Ascending aorta (tissue), 2 donors: ENCODE measurements at regions not wholly inside any gene's neighbourhood (a gene's known extent, or its start where the extent isn't known, plus 50 kb on each side); places are given as distances from the start of the nearest gene placed in this dataset.

Experiments used
- DNase-seq, 2 donors: peaks; one replicate each; pipeline ENCODE4 v3.0.0-alpha.2; 2019; ENCODE audit warnings: low spot score in 2 of 2
- H3K27ac ChIP-seq, 2 donors: fragments of 200-600 bp; sonication (generic); one replicate each; pipeline ENCODE4 v1.5.1; 2016 to 2017; ENCODE audit warnings: mild to moderate bottlenecking in 1 of 2
- H3K27me3 ChIP-seq: fragments of 200-600 bp; sonication (generic); one replicate; pipeline ENCODE4 v1.5.1; 2017
- H3K36me3 ChIP-seq, 2 donors: fragments of 200-600 bp; sonication (generic); one replicate each; pipeline ENCODE4 v1.5.1; 2016
- H3K4me1 ChIP-seq, 2 donors: fragments of 200-600 bp; sonication (generic); one replicate each; pipeline ENCODE4 v1.5.1; 2016 to 2017; ENCODE audit warnings: mild to moderate bottlenecking in 1 of 2
- H3K4me3 ChIP-seq, 2 donors: fragments of 200-600 bp; sonication (generic); one replicate each; pipeline ENCODE4 v1.5.1; 2016 to 2017; ENCODE audit warnings: mild to moderate bottlenecking in 1 of 2
- H3K9me3 ChIP-seq, 2 donors: fragments of 200-600 bp; sonication (generic); one replicate each; pipeline ENCODE4 v1.5.1; 2016
- CTCF ChIP-seq, 3 experiments: fragments of 200-600 bp in 2 of 3; fragments of 450-650 bp in 1 of 3; sonication (generic) in 2 of 3; IDR thresholded peaks; one replicate each; pipeline ENCODE4 v1.5.1; 2016 to 2019; ENCODE audit warnings: antibody characterized with exemption in 3 of 3, mild to moderate bottlenecking in 1 of 3, moderate library complexity in 1 of 3
- intact Hi-C: fragments of 100-400 bp; cut with DNase I; formaldehyde crosslinking; loops from one replicate; pipeline ENCODE4 v1.15.1; 2023

DNA sequence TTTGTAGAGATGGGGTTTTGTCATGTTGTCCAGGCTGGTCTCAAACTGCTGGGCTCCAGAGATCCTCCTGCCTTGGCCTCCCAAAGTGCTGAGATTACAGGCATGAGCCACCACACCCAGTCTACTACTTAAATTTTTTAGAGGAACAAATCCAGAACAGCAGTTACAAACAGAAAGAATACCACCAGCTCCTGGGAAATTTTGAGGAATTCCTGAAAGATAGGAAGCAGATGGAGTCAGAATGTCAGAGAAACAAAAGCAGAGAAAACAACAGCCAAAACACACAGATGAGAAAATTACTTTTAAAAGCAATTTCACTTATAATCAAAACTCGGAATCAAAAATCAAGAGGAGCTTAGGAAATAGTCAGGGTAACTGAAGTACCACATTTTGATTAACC lies 543.3 kb upstream of the MARCKS start:
- TF ChIP-seq CTCF (IDR thresholded peaks at IDR 0.05) = no peak

GRCh38 chr6:113315165-113315564 lies 542.0 kb upstream of the MARCKS start:
- no peaks in the 10 kb centered on the region for H3K9me3 ChIP-seq
- H3K27me3 ChIP-seq = no peaks in the 10 kb centered on the region
- no peak overlapping the region for H3K4me3 ChIP-seq
- TF ChIP-seq CTCF (IDR thresholded peaks at IDR 0.05) = no peak
- no peaks in the 10 kb centered on the region for H3K36me3 ChIP-seq
- H3K27ac ChIP-seq = no peak overlapping the region
- intact Hi-C loops = no loop called here
- no peak for DNase-seq
- H3K4me1 ChIP-seq = no peaks in the 10 kb centered on the region

More for the DNA sequence above, 543.3 kb upstream of the MARCKS start:
- intact Hi-C loops = no loop called here
- Histone ChIP-seq H3K36me3 (no peaks in the 10 kb centered on the region), H3K27me3 (no peaks in the 10 kb centered on the region), H3K27ac (no peak overlapping the region), H3K4me1 (no peaks in the 10 kb centered on the region), H3K4me3 (no peak overlapping the region), H3K9me3 (no peaks in the 10 kb centered on the region)
- DNase-seq = no peak

- Histone ChIP-seq H3K4me1 (no peaks in the 10 kb centered on the region), H3K36me3 (no peaks in the 10 kb centered on the region), H3K4me3 (no peak overlapping the region), H3K9me3 (no peaks in the 10 kb centered on the region), H3K27ac (no peak overlapping the region), H3K27me3 (no peaks in the 10 kb centered on the region)
- intact Hi-C loops = no loop called here
- DNase-seq = no peak
- no peak for TF ChIP-seq CTCF (IDR thresholded peaks at IDR 0.05)
Observed at GRCh38 chr6:113315879-113316278, 541.3 kb upstream of the MARCKS start.

- Histone ChIP-seq H3K27ac (no peak overlapping the region), H3K27me3 (no peaks in the 10 kb centered on the region), H3K36me3 (no peaks in the 10 kb centered on the region), H3K9me3 (no peaks in the 10 kb centered on the region), H3K4me1 (no peaks in the 10 kb centered on the region), H3K4me3 (no peak overlapping the region)
- intact Hi-C loops = no loop called here
- no peak for DNase-seq
- TF ChIP-seq CTCF (IDR thresholded peaks at IDR 0.05) = no peak
Observed at GRCh38 chr6:113317442-113317841, 539.7 kb upstream of the MARCKS start.

- Histone ChIP-seq H3K9me3 (no peaks in the 10 kb centered on the region), H3K4me1 (no peaks in the 10 kb centered on the region), H3K27ac (no peak overlapping the region), H3K36me3 (no peaks in the 10 kb centered on the region), H3K27me3 (no peaks in the 10 kb centered on the region), H3K4me3 (no peak overlapping the region)
- no peak for TF ChIP-seq CTCF (IDR thresholded peaks at IDR 0.05)
- intact Hi-C loops = no loop called here
- no peak for DNase-seq
Observed at GRCh38 chr6:113317891-113318574, 539.1 kb upstream of the MARCKS start.

DNA sequence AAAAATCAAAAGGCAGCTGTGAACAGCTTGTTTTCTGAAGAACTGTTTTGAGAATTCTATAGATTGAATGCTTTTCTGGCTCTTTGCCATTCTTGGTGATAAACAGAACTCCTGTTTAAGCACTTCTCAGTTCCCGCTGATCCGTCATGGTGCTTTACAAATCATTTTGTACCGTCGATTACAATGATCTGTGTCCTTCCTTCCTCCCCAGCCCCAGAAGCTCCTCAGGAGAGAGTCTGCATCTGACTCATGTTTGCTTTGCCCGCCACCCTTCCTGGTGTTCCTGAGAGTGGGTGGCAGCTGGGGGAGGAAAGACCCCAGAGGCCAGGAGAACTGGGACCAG lies 538.6 kb upstream of the MARCKS start:
- DNase-seq = no peak
- H3K36me3 ChIP-seq = no peaks in the 10 kb centered on the region
- no peak overlapping the region for H3K4me3 ChIP-seq
- H3K27me3 ChIP-seq = no peaks in the 10 kb centered on the region
- no peaks in the 10 kb centered on the region for H3K4me1 ChIP-seq
- H3K27ac ChIP-seq = no peak overlapping the region
- TF ChIP-seq CTCF (IDR thresholded peaks at IDR 0.05) = no peak
- intact Hi-C loops = no loop called here
- no peaks in the 10 kb centered on the region for H3K9me3 ChIP-seq
